ENCODE measurements at regions not wholly inside any gene's neighbourhood (a gene's known extent, or its start where the extent isn't known, plus 50 kb on each side); places are given as distances from the start of the nearest gene placed in this dataset.

DNA sequence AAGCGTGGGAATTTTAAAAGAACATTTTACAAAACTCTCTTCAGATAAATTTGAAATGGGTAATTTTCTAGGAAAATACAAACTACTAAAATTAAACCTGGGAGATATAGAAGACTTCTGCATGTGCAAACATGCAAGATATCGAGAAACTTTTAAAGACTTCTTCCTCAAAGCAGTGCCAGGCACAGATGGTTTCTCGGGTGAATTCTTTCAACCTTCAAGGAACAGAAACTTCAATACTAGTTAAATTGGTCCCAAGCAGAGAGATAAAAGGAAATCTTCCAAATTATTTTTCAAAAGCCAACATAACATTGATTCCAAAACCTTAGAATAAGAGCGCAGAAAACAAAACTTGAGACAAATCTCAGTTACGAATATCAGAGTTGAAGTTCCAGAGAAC lies 732.7 kb downstream of the PDCD6IP start:
- in situ Hi-C loops (cut with MboI; ENCODE audit: low sequenced_read_pairs, unreplicated experiment), result no loop called here
- TF ChIP-seq, protein P1, sequence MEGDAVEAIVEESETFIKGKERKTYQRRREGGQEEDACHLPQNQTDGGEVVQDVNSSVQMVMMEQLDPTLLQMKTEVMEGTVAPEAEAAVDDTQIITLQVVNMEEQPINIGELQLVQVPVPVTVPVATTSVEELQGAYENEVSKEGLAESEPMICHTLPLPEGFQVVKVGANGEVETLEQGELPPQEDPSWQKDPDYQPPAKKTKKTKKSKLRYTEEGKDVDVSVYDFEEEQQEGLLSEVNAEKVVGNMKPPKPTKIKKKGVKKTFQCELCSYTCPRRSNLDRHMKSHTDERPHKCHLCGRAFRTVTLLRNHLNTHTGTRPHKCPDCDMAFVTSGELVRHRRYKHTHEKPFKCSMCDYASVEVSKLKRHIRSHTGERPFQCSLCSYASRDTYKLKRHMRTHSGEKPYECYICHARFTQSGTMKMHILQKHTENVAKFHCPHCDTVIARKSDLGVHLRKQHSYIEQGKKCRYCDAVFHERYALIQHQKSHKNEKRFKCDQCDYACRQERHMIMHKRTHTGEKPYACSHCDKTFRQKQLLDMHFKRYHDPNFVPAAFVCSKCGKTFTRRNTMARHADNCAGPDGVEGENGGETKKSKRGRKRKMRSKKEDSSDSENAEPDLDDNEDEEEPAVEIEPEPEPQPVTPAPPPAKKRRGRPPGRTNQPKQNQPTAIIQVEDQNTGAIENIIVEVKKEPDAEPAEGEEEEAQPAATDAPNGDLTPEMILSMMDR (IDR thresholded peaks at IDR 0.05; ENCODE audit: borderline replicate concordance, control extremely low read depth, extremely low read depth, insufficient read depth, missing control alignments), result no peak
- no peak for DNase-seq (ENCODE audit: low spot score)

DNA sequence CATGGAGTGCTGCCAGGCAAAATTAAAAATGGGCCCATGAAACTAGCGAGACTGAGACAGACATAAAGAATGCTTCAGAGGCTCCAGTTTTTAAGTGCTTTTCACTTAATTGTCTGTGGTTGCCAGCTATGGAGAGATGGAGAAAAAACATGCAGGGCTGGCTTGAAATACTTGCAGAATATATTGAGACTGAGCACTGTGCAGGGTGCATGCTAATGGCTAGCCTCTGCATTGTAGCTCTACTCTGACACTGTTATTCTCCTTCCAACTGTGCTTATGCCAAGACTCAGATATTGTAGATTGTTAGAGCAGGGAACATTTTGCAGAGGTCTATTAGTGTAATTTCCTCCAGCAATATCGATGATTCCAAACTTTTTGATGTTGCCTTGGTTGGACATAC lies 735.0 kb downstream of the PDCD6IP start:
- in situ Hi-C loops (cut with MboI; ENCODE audit: low sequenced_read_pairs, unreplicated experiment), result no loop called here
- no peak for DNase-seq (ENCODE audit: low spot score)
- TF ChIP-seq, protein P1 (IDR thresholded peaks at IDR 0.05; ENCODE audit: borderline replicate concordance, control extremely low read depth, extremely low read depth, insufficient read depth, missing control alignments), result no peak

DNA sequence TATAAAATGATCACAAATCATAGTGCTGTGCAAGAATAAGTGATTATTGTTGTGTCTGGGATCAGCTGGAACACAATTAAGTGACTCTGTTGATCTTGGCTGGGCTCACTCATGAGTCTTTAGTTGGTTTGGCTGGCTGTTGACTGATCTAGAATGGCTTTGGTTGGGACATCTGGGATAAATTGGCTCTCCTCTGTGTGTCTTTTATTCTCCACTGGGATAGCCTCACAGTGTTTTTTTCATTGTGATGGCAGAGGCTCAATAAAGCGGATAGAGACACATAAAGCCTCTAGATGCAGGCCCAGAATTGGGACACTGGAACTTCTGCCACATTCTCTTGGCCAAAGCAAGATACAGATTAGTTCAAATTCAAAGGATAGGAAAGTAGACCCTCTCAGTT lies 735.6 kb downstream of the PDCD6IP start:
- no peak for DNase-seq (ENCODE audit: low spot score)
- in situ Hi-C loops (cut with MboI; ENCODE audit: low sequenced_read_pairs, unreplicated experiment), result no loop called here

DNA sequence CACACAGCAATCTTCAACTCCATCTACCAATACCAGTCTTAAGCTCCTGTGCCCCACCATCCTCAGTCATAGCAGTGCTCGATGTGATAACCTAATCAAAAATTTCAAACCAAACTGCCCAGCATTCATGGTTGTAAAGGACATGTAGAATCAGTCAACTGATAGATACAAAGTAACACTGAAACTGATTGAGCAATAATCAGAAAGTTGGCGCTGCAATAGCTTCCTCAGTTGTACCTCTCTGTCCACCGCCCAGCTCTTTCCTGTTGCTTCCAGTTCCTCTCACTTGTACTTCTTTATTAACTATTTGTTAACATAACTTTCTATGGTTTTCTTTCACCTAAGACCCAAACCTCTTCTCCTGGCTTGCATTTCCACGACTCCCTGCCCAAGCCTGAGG lies 745.7 kb downstream of the PDCD6IP start:
- TF ChIP-seq, protein P1 (IDR thresholded peaks at IDR 0.05; ENCODE audit: borderline replicate concordance, control extremely low read depth, extremely low read depth, insufficient read depth, missing control alignments), result no peak
- DNase-seq (ENCODE audit: low spot score), result no peak
- in situ Hi-C loops (cut with MboI; ENCODE audit: low sequenced_read_pairs, unreplicated experiment), result no loop called here

More for the DNA sequence above, 735.6 kb downstream of the PDCD6IP start:
- TF ChIP-seq, protein P1 (IDR thresholded peaks at IDR 0.05; ENCODE audit: borderline replicate concordance, control extremely low read depth, extremely low read depth, insufficient read depth, missing control alignments), result no peak

DNA sequence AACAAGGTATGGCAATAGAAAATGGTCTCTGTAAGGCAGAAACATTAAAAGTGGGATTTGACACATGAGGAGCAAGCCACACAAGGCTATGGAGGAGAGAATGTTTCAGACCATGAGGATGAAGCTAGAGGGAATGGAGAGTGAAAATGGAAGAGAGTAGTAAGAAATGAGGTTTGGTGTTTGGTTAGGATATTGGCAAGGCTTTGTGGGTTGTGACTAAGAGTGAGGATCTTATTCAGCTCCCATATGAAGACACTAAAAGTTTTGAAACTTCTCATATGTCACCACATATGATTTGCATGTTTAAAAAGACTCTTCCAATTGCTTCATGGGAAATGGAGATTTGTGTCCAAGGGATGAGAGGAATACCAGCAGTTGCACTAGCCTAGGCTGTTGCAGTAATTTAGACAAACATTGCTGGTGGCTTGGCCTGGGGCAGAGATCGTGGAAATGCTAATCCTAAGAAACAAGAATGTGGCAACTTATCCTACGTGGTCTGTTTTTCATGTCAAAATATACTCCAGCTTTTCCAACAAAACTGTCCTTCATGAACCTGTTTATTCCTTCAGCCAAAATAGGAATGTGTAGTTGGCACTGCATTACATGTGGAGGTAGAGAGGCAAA lies 749.0 kb downstream of the PDCD6IP start:
- no peak for DNase-seq (ENCODE audit: low spot score)
- TF ChIP-seq, protein P1 (IDR thresholded peaks at IDR 0.05; ENCODE audit: borderline replicate concordance, control extremely low read depth, extremely low read depth, insufficient read depth, missing control alignments), result no peak
- in situ Hi-C loops (cut with MboI; ENCODE audit: low sequenced_read_pairs, unreplicated experiment), result no loop called here

DNA sequence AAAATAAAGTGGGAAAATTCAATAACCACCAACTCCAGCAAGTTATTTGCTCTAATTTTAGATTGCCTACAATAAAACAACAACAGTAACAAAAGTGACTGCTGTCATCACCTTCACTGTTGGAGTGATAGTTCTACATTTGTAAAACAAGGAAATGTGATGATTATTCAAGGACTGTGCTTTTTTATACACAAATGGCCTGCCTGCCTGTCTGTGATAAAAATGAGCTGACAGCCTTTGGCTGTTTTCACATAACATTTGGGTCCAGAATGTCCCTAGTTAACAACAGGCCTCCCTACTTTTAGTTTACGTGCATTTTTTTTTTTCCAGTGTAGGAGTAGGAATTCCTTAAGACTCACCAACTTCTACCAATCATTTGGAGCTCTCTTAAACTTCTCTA lies 768.8 kb downstream of the PDCD6IP start:
- in situ Hi-C loops (cut with MboI; ENCODE audit: low sequenced_read_pairs, unreplicated experiment), result no loop called here
- no peak for DNase-seq (ENCODE audit: low spot score)
- TF ChIP-seq, protein P1 (IDR thresholded peaks at IDR 0.05; ENCODE audit: borderline replicate concordance, control extremely low read depth, extremely low read depth, insufficient read depth, missing control alignments), result no peak
